ENCODE measurements at regions not wholly inside any gene's neighbourhood (a gene's known extent, or its start where the extent isn't known, plus 50 kb on each side); places are given as distances from the start of the nearest gene placed in this dataset.

DNA sequence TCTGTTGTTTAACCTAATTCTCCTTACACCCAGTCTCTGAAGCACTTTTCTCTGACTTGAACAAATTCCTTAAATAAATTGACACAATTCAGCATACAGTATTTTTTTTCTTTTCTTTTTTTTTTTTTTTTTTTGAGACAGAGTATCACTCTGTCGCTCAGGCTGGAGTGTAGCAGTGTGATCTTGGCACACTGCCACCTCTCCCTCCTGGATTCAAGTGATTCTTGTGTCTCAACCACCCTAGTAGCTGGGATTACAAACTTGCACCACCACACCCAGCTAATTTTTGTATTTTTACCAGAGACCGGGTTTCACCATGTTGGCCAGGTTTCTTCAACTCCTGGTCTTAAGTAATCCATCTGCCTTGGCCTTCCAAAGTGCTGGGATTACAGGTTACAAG, 1498.1 kb upstream of the PCDH10 start:
- BruUV-seq (replicated peaks), result no TSS peak
- CTCF ChIA-PET, result no interaction called here
- H3K4me1 ChIP-seq (ENCODE audit: control insufficient read depth, insufficient read depth, low read length), result no peaks in the 10 kb centered on the region
- no CpG with 5 or more reads among the region's 2 CpGs for WGBS, 2 experiments (ENCODE audit: extremely low coverage in 2 of 2, insufficient read length in 1 of 2)
- no peak overlapping the region for H4K8ac ChIP-seq (ENCODE audit: low read depth in 2 of 2, low read length in 2 of 2)
- H2BK120ac ChIP-seq (ENCODE audit: low read depth, low read length), result no peak overlapping the region
- H3K4me2 ChIP-seq (ENCODE audit: low read depth, low read length), result no peak overlapping the region
- intact Hi-C loops (cut with micrococcal nuclease), result no loop called here
- H3K18ac ChIP-seq (ENCODE audit: low read depth, low read length), result no peak overlapping the region
- no peak overlapping the region for H3K23ac ChIP-seq (ENCODE audit: low read depth, low read length)
- no peak overlapping the region for H2BK5ac ChIP-seq (ENCODE audit: low read depth, low read length, poor library complexity, severe bottlenecking)
- no peak overlapping the region for H2AFZ ChIP-seq (replicated peaks; ENCODE audit: low read length, poor library complexity)
- in situ Hi-C loops (cut with MboI; ENCODE audit: low sequenced_read_pairs), result no loop called here
- H3K4me3 ChIP-seq (ENCODE audit: insufficient read depth, low read depth, low read length), result no peak overlapping the region
- H2AK9ac ChIP-seq (replicated peaks; ENCODE audit: low read depth, low read length, poor library complexity), result no peak overlapping the region
- no peak overlapping the region for H3K4ac ChIP-seq (ENCODE audit: low read depth, low read length)
- H3K9me3 ChIP-seq (ENCODE audit: control insufficient read depth, insufficient read depth, low read length), result no peaks in the 10 kb centered on the region
- no peak overlapping the region for H2BK20ac ChIP-seq (ENCODE audit: low read depth, low read length)
- no peak overlapping the region for H4K91ac ChIP-seq (ENCODE audit: insufficient read depth, low read depth, low read length)
- H4K20me1 ChIP-seq (ENCODE audit: insufficient read depth, low read length), result no peaks in the 10 kb centered on the region
- H3K9me1 ChIP-seq (ENCODE audit: insufficient read depth, low read length), result no peaks in the 10 kb centered on the region
- H3K79me1 ChIP-seq (ENCODE audit: low read depth in 1 of 2, low read length in 2 of 2), result no peaks in the 10 kb centered on the region
- H3K27me3 ChIP-seq (ENCODE audit: control insufficient read depth, insufficient read depth, low read length), result no peaks in the 10 kb centered on the region
- no peak for DNase-seq
- no peak overlapping the region for H3K56ac ChIP-seq (ENCODE audit: extremely low read depth, insufficient read depth, low read length)
- H2AK5ac ChIP-seq (ENCODE audit: low read depth, low read length), result no peak overlapping the region
- H3K36me3 ChIP-seq (ENCODE audit: control insufficient read depth, insufficient read depth, low read length), result no peaks in the 10 kb centered on the region
- no peak for TF ChIP-seq BHLHE40 (IDR thresholded peaks at IDR 0.05; ENCODE audit: low read depth, low read length)
- TF ChIP-seq MXI1 (IDR thresholded peaks at IDR 0.05; ENCODE audit: borderline replicate concordance, low read depth, low read length), result no peak
- no peak for TF ChIP-seq NFE2L2 (IDR thresholded peaks at IDR 0.05; ENCODE audit: low read depth, low read length)
- no peak for TF ChIP-seq MAZ (IDR thresholded peaks at IDR 0.05; ENCODE audit: borderline replicate concordance, low read depth, low read length)
- TF ChIP-seq, protein P1, sequence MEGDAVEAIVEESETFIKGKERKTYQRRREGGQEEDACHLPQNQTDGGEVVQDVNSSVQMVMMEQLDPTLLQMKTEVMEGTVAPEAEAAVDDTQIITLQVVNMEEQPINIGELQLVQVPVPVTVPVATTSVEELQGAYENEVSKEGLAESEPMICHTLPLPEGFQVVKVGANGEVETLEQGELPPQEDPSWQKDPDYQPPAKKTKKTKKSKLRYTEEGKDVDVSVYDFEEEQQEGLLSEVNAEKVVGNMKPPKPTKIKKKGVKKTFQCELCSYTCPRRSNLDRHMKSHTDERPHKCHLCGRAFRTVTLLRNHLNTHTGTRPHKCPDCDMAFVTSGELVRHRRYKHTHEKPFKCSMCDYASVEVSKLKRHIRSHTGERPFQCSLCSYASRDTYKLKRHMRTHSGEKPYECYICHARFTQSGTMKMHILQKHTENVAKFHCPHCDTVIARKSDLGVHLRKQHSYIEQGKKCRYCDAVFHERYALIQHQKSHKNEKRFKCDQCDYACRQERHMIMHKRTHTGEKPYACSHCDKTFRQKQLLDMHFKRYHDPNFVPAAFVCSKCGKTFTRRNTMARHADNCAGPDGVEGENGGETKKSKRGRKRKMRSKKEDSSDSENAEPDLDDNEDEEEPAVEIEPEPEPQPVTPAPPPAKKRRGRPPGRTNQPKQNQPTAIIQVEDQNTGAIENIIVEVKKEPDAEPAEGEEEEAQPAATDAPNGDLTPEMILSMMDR (conservative IDR thresholded peaks at IDR 0.05; ENCODE audit: low read depth, low read length), result no peak
- TF ChIP-seq, protein P2, sequence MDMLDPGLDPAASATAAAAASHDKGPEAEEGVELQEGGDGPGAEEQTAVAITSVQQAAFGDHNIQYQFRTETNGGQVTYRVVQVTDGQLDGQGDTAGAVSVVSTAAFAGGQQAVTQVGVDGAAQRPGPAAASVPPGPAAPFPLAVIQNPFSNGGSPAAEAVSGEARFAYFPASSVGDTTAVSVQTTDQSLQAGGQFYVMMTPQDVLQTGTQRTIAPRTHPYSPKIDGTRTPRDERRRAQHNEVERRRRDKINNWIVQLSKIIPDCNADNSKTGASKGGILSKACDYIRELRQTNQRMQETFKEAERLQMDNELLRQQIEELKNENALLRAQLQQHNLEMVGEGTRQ (IDR thresholded peaks at IDR 0.05; ENCODE audit: low read depth, low read length), result no peak
- TF ChIP-seq CHD1 (IDR thresholded peaks at IDR 0.05; ENCODE audit: low read depth, low read length), result no peak
- TF ChIP-seq SMC3 (IDR thresholded peaks at IDR 0.05; ENCODE audit: low read depth, low read length), result no peak
- TF ChIP-seq, protein P3, sequence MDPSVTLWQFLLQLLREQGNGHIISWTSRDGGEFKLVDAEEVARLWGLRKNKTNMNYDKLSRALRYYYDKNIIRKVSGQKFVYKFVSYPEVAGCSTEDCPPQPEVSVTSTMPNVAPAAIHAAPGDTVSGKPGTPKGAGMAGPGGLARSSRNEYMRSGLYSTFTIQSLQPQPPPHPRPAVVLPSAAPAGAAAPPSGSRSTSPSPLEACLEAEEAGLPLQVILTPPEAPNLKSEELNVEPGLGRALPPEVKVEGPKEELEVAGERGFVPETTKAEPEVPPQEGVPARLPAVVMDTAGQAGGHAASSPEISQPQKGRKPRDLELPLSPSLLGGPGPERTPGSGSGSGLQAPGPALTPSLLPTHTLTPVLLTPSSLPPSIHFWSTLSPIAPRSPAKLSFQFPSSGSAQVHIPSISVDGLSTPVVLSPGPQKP (IDR thresholded peaks at IDR 0.05; ENCODE audit: borderline replicate concordance, low read depth, low read length), result no peak
- no peak overlapping the region for H3K14ac ChIP-seq (replicated peaks; ENCODE audit: low read depth, low read length)
- H4K5ac ChIP-seq (ENCODE audit: low read depth, low read length), result no peak overlapping the region
- no peak for ATAC-seq (ENCODE audit: low read depth)
- POLR2A ChIA-PET (ENCODE audit: unreplicated experiment), result no interaction called here
- no peak overlapping the region for H3K9ac ChIP-seq (ENCODE audit: low read depth, low read length)
- no peak overlapping the region for H3K27ac ChIP-seq (ENCODE audit: insufficient read depth, low read length)
- H2BK15ac ChIP-seq (ENCODE audit: low read depth, low read length), result no peak overlapping the region
- dilution Hi-C loops (cut with HindIII; ENCODE audit: low sequenced_read_pairs, unreplicated experiment), result no loop called here

Measured in IMR-90 (cell line).